HepG2 (cell line): ENCODE measurements at regions not wholly inside any gene's neighbourhood (a gene's known extent, or its start where the extent isn't known, plus 50 kb on each side); places are given as distances from the start of the nearest gene placed in this dataset.

Experiments used
- ATAC-seq: fragments of 200-7000 bp; cut with Tn5 transposase; 3 replicates; pipeline ENCODE4 v1.9.1; 2020; ENCODE audit warnings: mild to moderate bottlenecking, moderate library complexity
- BruUV-seq: library from RNA; stranded (reverse); fragments of 400-500 nt; replicated peaks from 2 replicates; lab custom pipeline; 2021; lab: Mats Ljungman, UMichigan
- CTCF ChIA-PET: fragments of 300-600 bp; formaldehyde crosslinking; extraction: SDS; loops from one replicate; lab custom pipeline; 2021; ENCODE audit warnings: low total read pairs, inconsistent platforms, low intra/inter-chr PET ratio; lab: Yijun Ruan, JAX
- POLR2A ChIA-PET: fragments of 350-600 bp; sonication (Branson Sonifier 250); formaldehyde crosslinking; loops from one replicate; lab custom pipeline; 2020; ENCODE audit warnings: antibody characterized with exemption, inconsistent platforms; lab: Yijun Ruan, JAX
- DNase-seq: peaks from one replicate; pipeline ENCODE4 v3.0.0-alpha.2; 2015; ENCODE audit warnings: low spot score
- FAIRE-seq: peaks from 3 replicates; lab custom pipeline; 2011; peaks lifted over from hg19 to GRCh38; lab: Jason Lieb, UNC
- H2AFZ ChIP-seq: one replicate; pipeline ENCODE4 v1.6.1; 2011; ENCODE audit warnings: low read length, inconsistent platforms
- H3K27ac ChIP-seq: fragments of 300-600 bp; 3 replicates; pipeline ENCODE4 v1.8.0; 2011; ENCODE audit warnings: mixed run types, mild to moderate bottlenecking, mixed read lengths, low read length, inconsistent platforms; ENCODE audit not compliant: insufficient read depth; ENCODE audit errors: extremely low read length
- H3K27me3 ChIP-seq, 2 experiments: fragments of 200-600 bp in 1 of 2; 2 replicates in 1 of 2; 3 replicates in 1 of 2; pipeline versions ENCODE4 v1.6.0 to v1.8.0; 2011; ENCODE audit warnings: low read length in 2 of 2, mild to moderate bottlenecking in 2 of 2, moderate library complexity in 2 of 2, inconsistent platforms in 1 of 2; ENCODE audit not compliant: insufficient read depth in 2 of 2, control insufficient read depth in 1 of 2
- H3K36me3 ChIP-seq, 2 experiments: fragments of 200-600 bp in 1 of 2; replicated peaks in 1 of 2; 2 replicates in 1 of 2; 3 replicates in 1 of 2; pipeline versions ENCODE4 v1.5.1 to v1.8.0; 2011; ENCODE audit warnings: low read length in 2 of 2, inconsistent platforms in 1 of 2; ENCODE audit not compliant: insufficient read depth in 2 of 2, control insufficient read depth in 1 of 2
- H3K4me1 ChIP-seq: 2 replicates; pipeline ENCODE4 v1.5.1; 2012; ENCODE audit warnings: low read length, inconsistent platforms; ENCODE audit not compliant: insufficient read depth
- H3K4me2 ChIP-seq: 2 replicates; pipeline ENCODE4 v1.6.0; 2011; ENCODE audit warnings: low read depth, low read length, inconsistent platforms
- H3K4me3 ChIP-seq, 3 experiments: fragments of 200-600 bp in 1 of 3; sonication (generic), shearing (Covaris generic) in 1 of 3; replicated peaks in 1 of 3; 2 replicates each; pipeline ENCODE4 v1.5.1; 2011 to 2016; ENCODE audit warnings: low read length in 3 of 3, inconsistent platforms in 2 of 3, low read depth in 2 of 3, mild to moderate bottlenecking in 2 of 3, control low read depth in 1 of 3, mixed read lengths in 1 of 3; ENCODE audit not compliant: insufficient read depth in 1 of 3
- H3K79me2 ChIP-seq: one replicate; pipeline ENCODE4 v1.6.1; 2011; ENCODE audit warnings: low read length, inconsistent platforms; ENCODE audit not compliant: insufficient read depth
- H3K9ac ChIP-seq: 2 replicates; pipeline ENCODE4 v1.6.0; 2011; ENCODE audit warnings: mild to moderate bottlenecking, low read depth, low read length, inconsistent platforms; ENCODE audit not compliant: insufficient read depth
- H3K9me3 ChIP-seq: 2 replicates; pipeline ENCODE4 v1.5.1; 2012; ENCODE audit warnings: mild to moderate bottlenecking, low read length
- H4K20me1 ChIP-seq: 2 replicates; pipeline ENCODE4 v1.6.0; 2011; ENCODE audit warnings: inconsistent platforms, mild to moderate bottlenecking, low read length, moderate library complexity; ENCODE audit not compliant: insufficient read depth
- ELF3 ChIP-seq: IDR thresholded peaks from 2 replicates; pipeline ENCODE4 v1.6.1; 2016; ENCODE audit warnings: missing genetic modification reagents, missing compliant biosample characterization
- HCFC1 ChIP-seq: fragments of 150-350 bp; IDR thresholded peaks from 2 replicates; pipeline ENCODE4 v1.6.1; 2014; ENCODE audit warnings: low read depth, low read length
- IRX3 ChIP-seq: sonication (generic); formaldehyde crosslinking; IDR thresholded peaks from 2 replicates; pipeline ENCODE4 v1.8.1; 2023; ENCODE audit warnings: mild to moderate bottlenecking, low read depth, missing genetic modification reagents, borderline replicate concordance
- MEIS1 ChIP-seq: sonication (generic); formaldehyde crosslinking; IDR thresholded peaks from 2 replicates; pipeline ENCODE4 v1.9.0; 2021; ENCODE audit warnings: mild to moderate bottlenecking, missing genetic modification reagents, moderate library complexity, borderline replicate concordance
- U2AF2 ChIP-seq: fragments of 200-400 bp; formaldehyde crosslinking; IDR thresholded peaks from 2 replicates; pipeline ENCODE4 v1.6.1; 2017; ENCODE audit warnings: low read depth, mild to moderate bottlenecking, low read length
- ZNF841 ChIP-seq: sonication (generic); formaldehyde crosslinking; IDR thresholded peaks from 2 replicates; pipeline ENCODE4 v1.8.1; 2023; ENCODE audit warnings: missing genetic modification reagents, borderline replicate concordance
- WGBS: methylation state at CpG from one replicate; pipeline ENCODE4 v1.1.6; 2017; ENCODE audit warnings: low lambda C conversion rate; 5-methylcytosine and 5-hydroxymethylcytosine counted together
- in situ Hi-C: cut with HindIII; loops from 2 replicates; pipeline ENCODE4 v1.10.0; 2017; ENCODE audit warnings: low pct_unique_long_range_greater_than_20kb; ENCODE audit not compliant: extremely low pct_ligation_motif_present
- intact Hi-C: fragments of 100-400 bp; cut with micrococcal nuclease; formaldehyde crosslinking; loops from one replicate; pipeline ENCODE4 v1.10.0; 2022; ENCODE audit not compliant: unreplicated experiment
- TF ChIP-seq, protein P1 (sequence below): sonication (generic); formaldehyde crosslinking; conservative IDR thresholded peaks from 2 replicates; pipeline ENCODE4 v1.4.0; 2020; ENCODE audit warnings: mild to moderate bottlenecking, missing genetic modification reagents, moderate library complexity
- TF ChIP-seq, protein P2 (sequence below): sonication (generic); formaldehyde crosslinking; IDR thresholded peaks from 2 replicates; pipeline ENCODE4 v1.5.1; 2020; ENCODE audit warnings: mild to moderate bottlenecking, missing genetic modification reagents
- TF ChIP-seq, protein P3 (sequence below): sonication (generic); formaldehyde crosslinking; IDR thresholded peaks from 2 replicates; pipeline ENCODE4 v1.4.0; 2020; ENCODE audit warnings: missing genetic modification reagents, mild to moderate bottlenecking, borderline replicate concordance
- TF ChIP-seq, protein P4 (sequence below): conservative IDR thresholded peaks from 2 replicates; pipeline ENCODE4 v1.6.1; 2018; ENCODE audit warnings: missing genetic modification reagents

DNA sequence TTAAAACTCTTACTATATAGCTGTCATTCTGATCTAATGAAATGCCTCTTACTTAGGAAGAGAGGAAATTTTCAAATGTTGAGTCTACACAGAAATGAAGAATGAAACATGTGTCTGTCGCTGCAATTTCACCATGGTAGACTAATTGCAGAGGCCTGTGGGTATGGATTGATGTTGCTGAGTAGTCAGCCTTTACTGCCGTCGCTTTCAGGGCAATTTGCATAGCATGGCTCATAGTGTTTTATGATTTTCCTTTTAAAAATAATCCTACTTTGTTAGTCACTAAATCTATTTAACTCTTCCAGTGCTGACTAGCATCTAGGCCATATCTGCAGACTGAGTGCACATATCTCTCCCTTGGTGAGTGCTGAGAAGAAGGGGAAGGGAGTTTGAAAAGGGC, 819.2 kb downstream of the SATB2 start:
- ATAC-seq = no peak
- TF ChIP-seq, protein P1, sequence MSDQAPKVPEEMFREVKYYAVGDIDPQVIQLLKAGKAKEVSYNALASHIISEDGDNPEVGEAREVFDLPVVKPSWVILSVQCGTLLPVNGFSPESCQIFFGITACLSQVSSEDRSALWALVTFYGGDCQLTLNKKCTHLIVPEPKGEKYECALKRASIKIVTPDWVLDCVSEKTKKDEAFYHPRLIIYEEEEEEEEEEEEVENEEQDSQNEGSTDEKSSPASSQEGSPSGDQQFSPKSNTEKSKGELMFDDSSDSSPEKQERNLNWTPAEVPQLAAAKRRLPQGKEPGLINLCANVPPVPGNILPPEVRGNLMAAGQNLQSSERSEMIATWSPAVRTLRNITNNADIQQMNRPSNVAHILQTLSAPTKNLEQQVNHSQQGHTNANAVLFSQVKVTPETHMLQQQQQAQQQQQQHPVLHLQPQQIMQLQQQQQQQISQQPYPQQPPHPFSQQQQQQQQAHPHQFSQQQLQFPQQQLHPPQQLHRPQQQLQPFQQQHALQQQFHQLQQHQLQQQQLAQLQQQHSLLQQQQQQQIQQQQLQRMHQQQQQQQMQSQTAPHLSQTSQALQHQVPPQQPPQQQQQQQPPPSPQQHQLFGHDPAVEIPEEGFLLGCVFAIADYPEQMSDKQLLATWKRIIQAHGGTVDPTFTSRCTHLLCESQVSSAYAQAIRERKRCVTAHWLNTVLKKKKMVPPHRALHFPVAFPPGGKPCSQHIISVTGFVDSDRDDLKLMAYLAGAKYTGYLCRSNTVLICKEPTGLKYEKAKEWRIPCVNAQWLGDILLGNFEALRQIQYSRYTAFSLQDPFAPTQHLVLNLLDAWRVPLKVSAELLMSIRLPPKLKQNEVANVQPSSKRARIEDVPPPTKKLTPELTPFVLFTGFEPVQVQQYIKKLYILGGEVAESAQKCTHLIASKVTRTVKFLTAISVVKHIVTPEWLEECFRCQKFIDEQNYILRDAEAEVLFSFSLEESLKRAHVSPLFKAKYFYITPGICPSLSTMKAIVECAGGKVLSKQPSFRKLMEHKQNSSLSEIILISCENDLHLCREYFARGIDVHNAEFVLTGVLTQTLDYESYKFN (CRISPR knock-in tag) = no peak
- TF ChIP-seq ELF3 (CRISPR knock-in tag) (no peak), U2AF2 (no peak), ZNF841 (CRISPR knock-in tag) (no peak), HCFC1 (no peak), IRX3 (CRISPR knock-in tag) (no peak), MEIS1 (CRISPR knock-in tag) (no peak)
- TF ChIP-seq, protein P2, sequence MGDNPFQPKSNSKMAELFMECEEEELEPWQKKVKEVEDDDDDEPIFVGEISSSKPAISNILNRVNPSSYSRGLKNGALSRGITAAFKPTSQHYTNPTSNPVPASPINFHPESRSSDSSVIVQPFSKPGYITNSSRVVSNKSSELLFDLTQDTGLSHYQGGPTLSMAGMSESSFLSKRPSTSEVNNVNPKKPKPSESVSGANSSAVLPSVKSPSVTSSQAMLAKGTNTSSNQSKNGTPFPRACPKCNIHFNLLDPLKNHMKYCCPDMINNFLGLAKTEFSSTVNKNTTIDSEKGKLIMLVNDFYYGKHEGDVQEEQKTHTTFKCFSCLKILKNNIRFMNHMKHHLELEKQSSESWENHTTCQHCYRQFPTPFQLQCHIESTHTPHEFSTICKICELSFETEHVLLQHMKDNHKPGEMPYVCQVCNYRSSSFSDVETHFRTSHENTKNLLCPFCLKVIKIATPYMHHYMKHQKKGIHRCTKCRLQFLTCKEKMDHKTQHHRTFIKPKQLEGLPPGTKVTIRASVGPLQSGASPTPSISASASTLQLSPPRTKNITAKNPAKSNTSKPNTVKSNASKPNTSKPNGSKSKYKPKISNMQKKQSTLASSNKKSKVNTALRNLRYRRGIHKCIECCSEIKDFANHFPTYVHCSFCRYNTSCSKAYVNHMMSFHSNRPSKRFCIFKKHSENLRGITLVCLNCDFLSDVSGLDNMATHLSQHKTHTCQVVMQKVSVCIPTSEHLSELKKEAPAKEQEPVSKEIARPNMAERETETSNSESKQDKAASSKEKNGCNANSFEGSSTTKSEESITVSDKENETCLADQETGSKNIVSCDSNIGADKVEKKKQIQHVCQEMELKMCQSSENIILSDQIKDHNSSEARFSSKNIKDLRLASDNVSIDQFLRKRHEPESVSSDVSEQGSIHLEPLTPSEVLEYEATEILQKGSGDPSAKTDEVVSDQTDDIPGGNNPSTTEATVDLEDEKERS (CRISPR knock-in tag) = no peak
- TF ChIP-seq, protein P3, sequence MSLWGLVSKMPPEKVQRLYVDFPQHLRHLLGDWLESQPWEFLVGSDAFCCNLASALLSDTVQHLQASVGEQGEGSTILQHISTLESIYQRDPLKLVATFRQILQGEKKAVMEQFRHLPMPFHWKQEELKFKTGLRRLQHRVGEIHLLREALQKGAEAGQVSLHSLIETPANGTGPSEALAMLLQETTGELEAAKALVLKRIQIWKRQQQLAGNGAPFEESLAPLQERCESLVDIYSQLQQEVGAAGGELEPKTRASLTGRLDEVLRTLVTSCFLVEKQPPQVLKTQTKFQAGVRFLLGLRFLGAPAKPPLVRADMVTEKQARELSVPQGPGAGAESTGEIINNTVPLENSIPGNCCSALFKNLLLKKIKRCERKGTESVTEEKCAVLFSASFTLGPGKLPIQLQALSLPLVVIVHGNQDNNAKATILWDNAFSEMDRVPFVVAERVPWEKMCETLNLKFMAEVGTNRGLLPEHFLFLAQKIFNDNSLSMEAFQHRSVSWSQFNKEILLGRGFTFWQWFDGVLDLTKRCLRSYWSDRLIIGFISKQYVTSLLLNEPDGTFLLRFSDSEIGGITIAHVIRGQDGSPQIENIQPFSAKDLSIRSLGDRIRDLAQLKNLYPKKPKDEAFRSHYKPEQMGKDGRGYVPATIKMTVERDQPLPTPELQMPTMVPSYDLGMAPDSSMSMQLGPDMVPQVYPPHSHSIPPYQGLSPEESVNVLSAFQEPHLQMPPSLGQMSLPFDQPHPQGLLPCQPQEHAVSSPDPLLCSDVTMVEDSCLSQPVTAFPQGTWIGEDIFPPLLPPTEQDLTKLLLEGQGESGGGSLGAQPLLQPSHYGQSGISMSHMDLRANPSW = no peak
- TF ChIP-seq, protein P4, sequence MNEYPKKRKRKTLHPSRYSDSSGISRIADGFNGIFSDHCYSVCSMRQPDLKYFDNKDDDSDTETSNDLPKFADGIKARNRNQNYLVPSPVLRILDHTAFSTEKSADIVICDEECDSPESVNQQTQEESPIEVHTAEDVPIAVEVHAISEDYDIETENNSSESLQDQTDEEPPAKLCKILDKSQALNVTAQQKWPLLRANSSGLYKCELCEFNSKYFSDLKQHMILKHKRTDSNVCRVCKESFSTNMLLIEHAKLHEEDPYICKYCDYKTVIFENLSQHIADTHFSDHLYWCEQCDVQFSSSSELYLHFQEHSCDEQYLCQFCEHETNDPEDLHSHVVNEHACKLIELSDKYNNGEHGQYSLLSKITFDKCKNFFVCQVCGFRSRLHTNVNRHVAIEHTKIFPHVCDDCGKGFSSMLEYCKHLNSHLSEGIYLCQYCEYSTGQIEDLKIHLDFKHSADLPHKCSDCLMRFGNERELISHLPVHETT (CRISPR knock-in tag) = no peak

More for the DNA sequence above, 819.2 kb downstream of the SATB2 start:
- Histone ChIP-seq H4K20me1 (no peaks in the 10 kb centered on the region), H3K9me3 (no peaks in the 10 kb centered on the region), H3K4me3 (no peak overlapping the region), H2AFZ (no peak overlapping the region), H3K4me2 (no peak overlapping the region), H3K79me2 (no peaks in the 10 kb centered on the region), H3K9ac (no peak overlapping the region), H3K36me3 (no peaks in the 10 kb centered on the region), H3K27me3 (no peaks in the 10 kb centered on the region), H3K27ac (no peak overlapping the region), H3K4me1 (no peaks in the 10 kb centered on the region)
- DNase-seq (no peak), FAIRE-seq (no peak)
- in situ Hi-C loops = no loop called here
- intact Hi-C loops = no loop called here
- BruUV-seq = no TSS peak
- 11% methylated on average over 3 of the region's 3 CpGs for WGBS
- ChIA-PET POLR2A (no interaction called here), CTCF (no interaction called here)
